ENCODE measurements at regions not wholly inside any gene's neighbourhood (a gene's known extent, or its start where the extent isn't known, plus 50 kb on each side); places are given as distances from the start of the nearest gene placed in this dataset.

DNA sequence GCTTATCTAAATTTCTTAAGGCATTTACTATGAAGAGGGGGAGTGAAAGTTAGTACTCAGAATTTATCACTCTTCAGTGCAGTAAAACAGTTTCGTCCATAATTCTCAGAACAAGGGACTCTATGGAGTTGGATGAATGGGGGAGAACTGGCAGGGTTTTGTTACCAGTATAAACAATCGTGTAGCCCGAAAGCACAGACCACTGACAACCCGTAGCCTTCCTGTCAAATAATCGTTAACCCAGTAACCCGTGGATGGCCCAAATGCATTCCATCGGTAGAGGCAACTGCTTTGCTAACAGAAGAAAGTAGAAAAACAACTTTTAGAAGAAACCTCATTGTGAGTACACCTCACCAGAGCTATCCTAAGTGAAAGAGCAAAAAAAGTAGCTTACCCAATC lies 583.9 kb downstream of the NXPH1 start:
- TF ChIP-seq, protein P1, sequence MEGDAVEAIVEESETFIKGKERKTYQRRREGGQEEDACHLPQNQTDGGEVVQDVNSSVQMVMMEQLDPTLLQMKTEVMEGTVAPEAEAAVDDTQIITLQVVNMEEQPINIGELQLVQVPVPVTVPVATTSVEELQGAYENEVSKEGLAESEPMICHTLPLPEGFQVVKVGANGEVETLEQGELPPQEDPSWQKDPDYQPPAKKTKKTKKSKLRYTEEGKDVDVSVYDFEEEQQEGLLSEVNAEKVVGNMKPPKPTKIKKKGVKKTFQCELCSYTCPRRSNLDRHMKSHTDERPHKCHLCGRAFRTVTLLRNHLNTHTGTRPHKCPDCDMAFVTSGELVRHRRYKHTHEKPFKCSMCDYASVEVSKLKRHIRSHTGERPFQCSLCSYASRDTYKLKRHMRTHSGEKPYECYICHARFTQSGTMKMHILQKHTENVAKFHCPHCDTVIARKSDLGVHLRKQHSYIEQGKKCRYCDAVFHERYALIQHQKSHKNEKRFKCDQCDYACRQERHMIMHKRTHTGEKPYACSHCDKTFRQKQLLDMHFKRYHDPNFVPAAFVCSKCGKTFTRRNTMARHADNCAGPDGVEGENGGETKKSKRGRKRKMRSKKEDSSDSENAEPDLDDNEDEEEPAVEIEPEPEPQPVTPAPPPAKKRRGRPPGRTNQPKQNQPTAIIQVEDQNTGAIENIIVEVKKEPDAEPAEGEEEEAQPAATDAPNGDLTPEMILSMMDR (IDR thresholded peaks at IDR 0.05): no peak
- TF ChIP-seq POLR2A (IDR thresholded peaks at IDR 0.05): no peak

Data from testis (tissue), 2 donors.